ENCODE measurements at regions not wholly inside any gene's neighbourhood (a gene's known extent, or its start where the extent isn't known, plus 50 kb on each side); places are given as distances from the start of the nearest gene placed in this dataset.
A peak's percentile ranks its signal among the peaks of the same experiment; 100 is the strongest.

DNA sequence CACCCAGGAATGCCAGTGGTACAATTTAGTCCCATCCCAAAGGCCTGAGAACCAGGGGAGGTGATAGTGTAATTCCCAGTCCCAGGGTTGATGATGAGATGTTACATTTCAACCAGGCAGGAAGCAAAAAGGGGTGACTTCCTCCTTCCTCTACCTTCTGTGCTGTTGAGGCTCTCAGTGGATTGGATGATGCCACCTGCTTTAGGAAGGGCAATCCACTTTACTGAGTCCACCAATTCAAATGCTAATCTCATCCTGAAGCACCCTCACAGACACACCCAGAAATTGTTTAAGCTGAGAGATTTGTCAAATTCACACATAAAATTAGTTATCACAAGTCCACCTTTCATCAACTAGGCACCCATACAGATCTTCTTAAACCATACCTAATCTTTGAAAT is 418.5 kb upstream of the GOLIM4 start:
- no peak for DNase-seq (ENCODE audit: low read depth)

GRCh38 chr3:168512802-168513201 is 417.1 kb upstream of the GOLIM4 start:
- no peak for DNase-seq (ENCODE audit: low read depth)

DNA sequence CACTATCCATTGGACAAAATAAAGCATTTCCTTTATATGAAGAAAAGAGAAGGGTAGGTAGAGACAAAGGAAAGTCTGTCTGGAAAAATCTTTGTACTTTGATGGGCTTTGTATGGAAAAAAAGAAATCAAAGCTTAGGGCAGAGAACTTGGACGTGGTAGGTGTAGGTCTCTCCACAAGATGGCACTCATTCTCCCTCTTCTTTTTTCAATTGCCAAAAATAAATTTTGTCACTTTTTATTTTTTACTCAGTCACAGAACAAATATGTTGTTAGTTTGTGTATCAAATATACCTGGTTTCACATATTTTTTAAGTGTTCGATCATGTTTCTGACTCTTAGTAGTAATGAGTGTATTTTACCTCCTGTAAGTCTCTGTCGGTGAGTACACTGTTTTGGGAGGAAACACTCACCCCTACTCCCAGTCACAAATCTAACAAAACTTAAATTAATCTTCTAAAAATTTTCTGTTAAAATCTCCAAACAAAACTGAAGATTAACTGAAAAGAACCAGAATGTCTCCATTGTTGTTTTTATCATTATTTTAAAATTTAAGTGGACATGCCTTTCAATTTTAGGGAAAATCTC is 415.8 kb upstream of the GOLIM4 start:
- DNase-seq (ENCODE audit: low read depth) = peak; percentile 3

GRCh38 chr3:168506589-168506988 is 410.9 kb upstream of the GOLIM4 start:
- DNase-seq (ENCODE audit: low read depth) = no peak

- DNase-seq (ENCODE audit: low read depth) = no peak
Measured at GRCh38 chr3:168501570-168501969, 405.8 kb upstream of the GOLIM4 start.

DNA sequence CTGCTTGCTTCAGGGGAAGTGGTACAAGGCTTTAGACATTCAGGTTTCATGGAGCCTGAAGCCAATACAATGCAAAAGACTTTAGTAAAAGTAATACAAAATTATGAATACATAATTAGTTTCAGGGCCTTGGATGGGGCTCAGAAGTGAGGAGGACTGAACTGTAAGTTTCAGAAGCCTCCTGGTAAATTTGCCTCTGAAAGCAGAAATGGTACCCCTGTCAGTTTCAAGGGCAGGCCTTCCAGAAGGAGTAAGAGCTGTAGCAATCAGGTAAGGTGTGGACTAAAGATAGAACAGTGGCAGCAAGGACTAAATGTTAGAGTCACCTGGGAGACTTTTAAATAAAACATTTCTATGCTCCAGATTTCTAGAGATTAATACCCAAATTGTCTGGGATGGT is 402.5 kb upstream of the GOLIM4 start:
- DNase-seq (ENCODE audit: low read depth) = no peak

DNA sequence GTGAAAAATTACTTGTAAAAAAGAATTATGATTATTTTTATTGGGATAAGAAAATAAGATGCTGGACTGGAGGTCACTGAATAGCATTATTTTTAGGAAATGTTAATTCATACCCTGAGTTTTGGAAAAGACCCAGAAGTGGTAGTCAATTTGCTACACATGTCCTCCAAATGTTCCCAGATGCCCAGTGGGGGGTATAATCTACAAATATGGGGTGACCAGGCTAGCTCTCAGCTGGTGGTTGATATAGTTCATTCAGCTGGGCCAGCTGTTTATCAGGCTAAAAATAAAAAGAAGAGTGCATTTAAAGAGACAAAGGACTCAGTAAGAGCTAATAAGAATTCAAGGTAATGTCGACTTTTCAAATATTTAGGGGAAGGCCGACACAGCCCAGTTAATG is 402.0 kb upstream of the GOLIM4 start:
- DNase-seq (ENCODE audit: low read depth) = no peak

- no peak for DNase-seq (ENCODE audit: low read depth)
Measured at GRCh38 chr3:168497183-168497582, 401.5 kb upstream of the GOLIM4 start.

DNA sequence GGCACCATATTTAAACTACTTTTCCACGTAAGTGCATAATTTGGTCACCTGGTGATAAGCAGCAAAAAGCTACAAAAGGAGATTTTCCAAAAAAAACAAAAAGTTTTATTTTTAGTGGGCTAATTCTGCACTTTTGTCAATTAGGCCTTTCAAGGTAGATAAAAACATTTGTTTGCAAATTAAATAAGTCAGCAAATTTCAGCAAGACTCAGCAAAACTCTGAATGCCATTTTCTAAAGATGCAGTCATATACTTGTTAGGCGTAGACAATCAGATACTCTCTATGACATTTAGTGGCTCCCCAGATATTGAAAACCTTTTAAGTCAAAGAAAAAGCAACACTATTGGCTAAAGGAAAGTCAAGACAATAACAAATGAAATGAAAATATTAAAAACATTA is 400.2 kb upstream of the GOLIM4 start:
- no peak for DNase-seq (ENCODE audit: low read depth)

DNA sequence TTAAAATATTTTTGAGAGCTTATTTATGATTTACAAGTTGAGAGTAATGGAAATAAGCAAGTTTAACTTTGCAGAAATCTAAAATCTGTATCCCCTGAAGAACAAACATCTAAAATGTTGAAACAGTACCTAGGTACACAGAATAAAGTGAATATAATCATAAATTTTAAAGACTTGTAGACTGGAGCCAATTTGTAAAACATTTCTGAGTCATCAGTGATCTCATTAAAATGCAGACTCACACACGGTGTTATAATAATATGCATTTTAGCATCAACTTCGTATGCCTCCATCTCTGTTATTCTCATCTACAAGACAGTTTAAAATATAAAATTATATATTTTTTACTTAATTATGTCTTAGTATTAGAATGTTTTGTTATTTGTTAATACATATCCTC is 399.5 kb upstream of the GOLIM4 start:
- no peak for DNase-seq (ENCODE audit: low read depth)

DNA sequence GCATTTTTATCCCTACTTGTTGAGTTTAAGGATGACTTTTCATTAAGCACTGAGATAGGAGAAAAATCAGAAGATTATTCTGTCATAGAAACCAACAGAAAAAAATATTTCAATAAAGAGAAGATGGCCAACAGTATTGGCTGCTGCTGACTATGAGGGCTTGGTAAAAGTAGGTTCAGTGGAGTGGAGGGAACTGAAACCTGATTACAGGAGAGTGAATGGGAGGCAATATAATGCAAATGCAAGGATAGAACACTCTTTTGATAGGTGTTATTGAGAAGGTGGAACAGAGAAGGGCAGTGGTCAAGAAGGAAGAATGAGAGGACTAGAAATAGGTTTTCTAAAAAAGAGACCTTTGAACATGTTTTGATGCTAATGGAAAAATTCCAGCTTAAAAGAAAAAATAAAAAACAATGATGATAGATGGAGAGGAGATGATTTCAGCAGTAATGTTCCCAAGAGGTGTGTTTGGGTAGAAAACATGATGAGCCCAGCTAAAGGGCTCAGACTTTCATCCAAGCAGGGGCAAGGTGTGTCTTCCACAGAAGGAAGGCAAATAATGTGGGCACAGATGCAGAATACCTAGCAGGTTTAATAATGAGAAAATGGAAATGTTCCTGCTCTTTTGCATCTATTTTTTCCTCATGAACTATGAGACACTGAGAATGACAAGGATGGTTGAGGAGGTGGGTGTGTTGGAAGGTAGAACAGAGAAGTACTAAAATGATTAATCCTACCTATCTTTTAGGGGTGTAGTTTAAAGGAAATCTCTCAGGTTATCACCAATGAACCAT is 397.9 kb upstream of the GOLIM4 start:
- DNase-seq (ENCODE audit: low read depth) = no peak

- DNase-seq (ENCODE audit: low read depth) = no peak
Measured at GRCh38 chr3:168490981-168491380, 395.3 kb upstream of the GOLIM4 start.

GRCh38 chr3:168489301-168489700 is 393.6 kb upstream of the GOLIM4 start:
- DNase-seq (ENCODE audit: low read depth) = no peak

GRCh38 chr3:168485936-168486335 is 390.2 kb upstream of the GOLIM4 start:
- no peak for DNase-seq (ENCODE audit: low read depth)

DNA sequence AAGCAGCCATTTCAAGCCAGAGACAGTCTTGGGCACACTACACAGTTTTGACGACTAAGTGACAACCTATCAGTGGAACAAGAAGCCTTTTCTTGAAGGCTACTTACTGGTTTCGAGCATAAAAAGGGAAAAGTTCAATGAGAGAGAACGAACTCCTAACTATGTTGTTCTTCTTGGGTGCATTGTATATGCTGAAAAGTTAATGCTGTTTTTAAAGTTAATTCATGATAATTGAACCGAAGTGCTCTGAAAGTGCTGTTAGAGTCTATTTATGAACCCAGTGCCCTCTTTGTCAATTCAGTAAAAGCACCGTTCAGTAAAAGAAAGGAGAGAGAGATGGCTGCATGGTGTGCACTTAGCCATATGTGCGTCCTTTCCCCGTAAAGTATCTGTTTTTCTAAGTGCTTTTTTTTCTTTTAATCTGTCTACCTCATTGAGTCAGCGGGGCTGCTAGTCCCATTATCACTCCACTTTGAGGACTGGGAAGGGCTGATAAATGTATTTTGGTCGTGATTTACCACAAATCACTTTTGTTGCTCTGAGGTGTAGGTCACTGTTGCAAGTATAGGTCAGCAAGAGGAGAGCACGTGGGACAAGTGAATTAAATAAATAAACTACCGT is 380.7 kb upstream of the GOLIM4 start:
- no peak for DNase-seq (ENCODE audit: low read depth)

- no peak for DNase-seq (ENCODE audit: low read depth)
Measured at GRCh38 chr3:168475704-168476103, 380.0 kb upstream of the GOLIM4 start.

GRCh38 chr3:168473334-168473890 is 377.7 kb upstream of the GOLIM4 start:
- no peak for DNase-seq (ENCODE audit: low read depth)

- no peak for DNase-seq (ENCODE audit: low read depth)
Measured at GRCh38 chr3:168472783-168473182, 377.1 kb upstream of the GOLIM4 start.

GRCh38 chr3:168470380-168470779 is 374.7 kb upstream of the GOLIM4 start:
- DNase-seq (ENCODE audit: low read depth) = no peak

GRCh38 chr3:168469436-168469835 is 373.7 kb upstream of the GOLIM4 start:
- DNase-seq (ENCODE audit: low read depth) = no peak

- DNase-seq (ENCODE audit: low read depth) = peak; percentile 51
Measured at GRCh38 chr3:168467115-168467714, 371.5 kb upstream of the GOLIM4 start.

DNA sequence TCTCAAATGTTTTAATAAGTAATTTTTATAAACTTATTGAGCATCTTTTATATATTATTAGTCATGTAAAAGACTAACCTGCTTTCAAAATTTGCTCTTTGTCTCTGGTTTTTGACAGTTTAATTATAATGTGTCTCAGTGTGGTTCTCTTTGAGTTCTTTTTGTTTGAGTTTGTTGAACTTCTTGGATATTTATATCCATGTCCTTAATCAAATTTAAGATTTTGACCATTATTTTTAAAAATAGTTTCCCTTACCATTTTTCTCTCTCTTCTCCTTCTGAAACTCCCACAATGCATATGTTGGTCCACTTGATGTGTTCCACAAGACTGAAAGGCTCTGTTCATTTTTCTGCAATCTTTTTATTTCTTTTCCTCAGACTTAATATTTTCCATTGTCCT is 366.1 kb upstream of the GOLIM4 start:
- DNase-seq (ENCODE audit: low read depth) = no peak
